ENCODE measurements at regions not wholly inside any gene's neighbourhood (a gene's known extent, or its start where the extent isn't known, plus 50 kb on each side); places are given as distances from the start of the nearest gene placed in this dataset.
"Not testable (repeated sequence)": the region's sequence is repeated elsewhere in the genome, so short reads cannot be mapped to it uniquely, and the experiment has no call there.

GRCh38 chr20:18876394-18876793 is 62.8 kb downstream of the SCP2D1 start:
- not testable (repeated sequence) for DNase-seq (ENCODE audit: low spot score)

- no peak for DNase-seq (ENCODE audit: low spot score)
These were observed 65.7 kb downstream of the SCP2D1 start for GRCh38 chr20:18879262-18879661.

- DNase-seq (ENCODE audit: low spot score): no peak
These were observed 73.2 kb downstream of the SCP2D1 start for GRCh38 chr20:18886756-18887155.

- no peak for DNase-seq (ENCODE audit: low spot score)
These were observed 88.6 kb downstream of the SCP2D1 start for GRCh38 chr20:18901980-18902737.

- DNase-seq (ENCODE audit: low spot score): no peak
These were observed 90.6 kb downstream of the SCP2D1 start for GRCh38 chr20:18904192-18904591.

GRCh38 chr20:18904624-18905023 is 91.0 kb downstream of the SCP2D1 start:
- peak; percentile 20 for DNase-seq (ENCODE audit: low spot score)

- DNase-seq (ENCODE audit: low spot score): no peak
These were observed 92.5 kb downstream of the SCP2D1 start for GRCh38 chr20:18906046-18906445.

- no peak for DNase-seq (ENCODE audit: low spot score)
These were observed 93.8 kb downstream of the SCP2D1 start for GRCh38 chr20:18907353-18907752.

GRCh38 chr20:18908109-18908508 is 94.5 kb downstream of the SCP2D1 start:
- DNase-seq (ENCODE audit: low spot score): no peak

- no peak for DNase-seq (ENCODE audit: low spot score)
These were observed 95.7 kb downstream of the SCP2D1 start for GRCh38 chr20:18909254-18909653.

- DNase-seq (ENCODE audit: low spot score): no peak
These were observed 100.1 kb downstream of the SCP2D1 start for GRCh38 chr20:18913701-18914100.

GRCh38 chr20:18914796-18915195 is 101.2 kb downstream of the SCP2D1 start:
- no peak for DNase-seq (ENCODE audit: low spot score)

- no peak for DNase-seq (ENCODE audit: low spot score)
These were observed 103.5 kb downstream of the SCP2D1 start for GRCh38 chr20:18916886-18917750.

- DNase-seq (ENCODE audit: low spot score): no peak
These were observed 106.4 kb downstream of the SCP2D1 start for GRCh38 chr20:18919996-18920395.

- no peak for DNase-seq (ENCODE audit: low spot score)
These were observed 107.7 kb downstream of the SCP2D1 start for GRCh38 chr20:18921291-18921690.

GRCh38 chr20:18922251-18922650 is 108.7 kb downstream of the SCP2D1 start:
- DNase-seq (ENCODE audit: low spot score): no peak

- no peak for DNase-seq (ENCODE audit: low spot score)
These were observed 109.3 kb downstream of the SCP2D1 start for GRCh38 chr20:18922898-18923297.

- DNase-seq (ENCODE audit: low spot score): no peak
These were observed 113.4 kb downstream of the SCP2D1 start for GRCh38 chr20:18926965-18927364.

GRCh38 chr20:18928626-18929025 is 115.0 kb downstream of the SCP2D1 start:
- DNase-seq (ENCODE audit: low spot score): no peak

GRCh38 chr20:18929800-18930199 is 116.2 kb downstream of the SCP2D1 start:
- DNase-seq (ENCODE audit: low spot score): no peak

- no peak for DNase-seq (ENCODE audit: low spot score)
These were observed 130.0 kb downstream of the SCP2D1 start for GRCh38 chr20:18943542-18943941.

- DNase-seq (ENCODE audit: low spot score): no peak
These were observed 143.3 kb downstream of the SCP2D1 start for GRCh38 chr20:18956890-18957289.

- no peak for DNase-seq (ENCODE audit: low spot score)
These were observed 143.7 kb downstream of the SCP2D1 start for GRCh38 chr20:18957328-18957727.

Data from cerebellar cortex (tissue), 1 donor.